K562 (cell line): ENCODE measurements at regions not wholly inside any gene's neighbourhood (a gene's known extent, or its start where the extent isn't known, plus 50 kb on each side); places are given as distances from the start of the nearest gene placed in this dataset.

ENCODE experiments used
- ATAC-seq: fragments of 200-7000 bp; cut with Tn5 transposase; 3 replicates; pipeline ENCODE4 v1.9.1; 2020; ENCODE audit warnings: moderate library complexity
- BruUV-seq: library from RNA; stranded (reverse); fragments of 400-500 nt; replicated peaks from 2 replicates; lab custom pipeline; 2021; lab: Mats Ljungman, UMichigan
- CTCF ChIA-PET: fragments of 300-600 bp; formaldehyde crosslinking; extraction: SDS; loops from one replicate; lab custom pipeline; 2021; ENCODE audit warnings: low intra/inter-chr PET ratio; lab: Yijun Ruan, JAX
- POLR2A ChIA-PET: fragments of 300-600, 350-650 bp; sonication (Branson Sonifier 250); formaldehyde crosslinking; extraction: SDS; loops from one replicate; lab custom pipeline; 2021; ENCODE audit warnings: antibody characterized with exemption, inconsistent platforms; lab: Yijun Ruan, JAX
- DNase-seq, 4 experiments: peaks; one replicate each; pipeline versions ENCODE4 v3.0.0 to v3.0.0-alpha.2; 2011 to 2018; ENCODE audit warnings: low spot score in 3 of 4, mixed read lengths in 3 of 4; ENCODE audit errors: extremely low read depth in 1 of 4
- FAIRE-seq: peaks from 2 replicates; lab custom pipeline; 2011; peaks lifted over from hg19 to GRCh38; lab: Jason Lieb, UNC
- H2AFZ ChIP-seq: 2 replicates; pipeline ENCODE4 v1.6.0; 2011; ENCODE audit warnings: low read depth, low read length, control low read depth, inconsistent platforms
- H3K27ac ChIP-seq: fragments of 200-600 bp; 3 replicates; pipeline ENCODE4 v1.8.0; 2011; ENCODE audit warnings: low read depth, mild to moderate bottlenecking, control low read depth, inconsistent platforms, low read length, moderate library complexity, mixed read lengths; ENCODE audit errors: extremely low read depth
- H3K27me3 ChIP-seq, 2 experiments: fragments of 300-600 bp in 1 of 2; 2 replicates in 1 of 2; 3 replicates in 1 of 2; pipeline versions ENCODE4 v1.6.0 to v1.8.0; 2011; ENCODE audit warnings: inconsistent platforms in 2 of 2, low read length in 2 of 2, mild to moderate bottlenecking in 1 of 2, mixed read lengths in 1 of 2, moderate library complexity in 1 of 2; ENCODE audit not compliant: control insufficient read depth in 2 of 2, insufficient read depth in 2 of 2
- H3K36me3 ChIP-seq: fragments of 300-600 bp; 3 replicates; pipeline ENCODE4 v1.8.0; 2011; ENCODE audit warnings: mild to moderate bottlenecking, low read length, inconsistent platforms; ENCODE audit not compliant: control insufficient read depth, insufficient read depth
- H3K4me1 ChIP-seq, 2 experiments: fragments of 200-600 bp in 1 of 2; replicated peaks in 1 of 2; 2 replicates in 1 of 2; 3 replicates in 1 of 2; pipeline versions ENCODE4 v1.5.1 to v1.8.0; 2011; ENCODE audit warnings: inconsistent platforms in 2 of 2, low read length in 2 of 2, mild to moderate bottlenecking in 1 of 2, mixed read lengths in 1 of 2, moderate library complexity in 1 of 2; ENCODE audit not compliant: control insufficient read depth in 2 of 2, insufficient read depth in 2 of 2
- H3K4me2 ChIP-seq: 2 replicates; pipeline ENCODE4 v1.6.1; 2011; ENCODE audit warnings: low read length, control low read depth, inconsistent platforms, mixed read lengths; ENCODE audit not compliant: insufficient read depth
- H3K4me3 ChIP-seq: fragments of 200-600 bp; sonication (generic), shearing (Covaris generic); 2 replicates; pipeline ENCODE4 v1.5.1; 2016; ENCODE audit warnings: control low read depth, inconsistent platforms
- H3K79me2 ChIP-seq: fragments of 200-600 bp; 3 replicates; pipeline ENCODE4 v1.8.0; 2011; ENCODE audit warnings: low read length, inconsistent platforms; ENCODE audit not compliant: control insufficient read depth, insufficient read depth
- H3K9ac ChIP-seq, 2 experiments: 2 replicates each; pipeline versions ENCODE4 v1.6.0 to v1.6.1; 2011; ENCODE audit warnings: low read depth in 2 of 2, low read length in 2 of 2, control low read depth in 1 of 2, inconsistent platforms in 1 of 2, mild to moderate bottlenecking in 1 of 2, mixed read lengths in 1 of 2; ENCODE audit not compliant: insufficient read depth in 1 of 2
- H3K9me1 ChIP-seq: one replicate; pipeline ENCODE4 v1.6.0; 2011; ENCODE audit warnings: inconsistent platforms, mild to moderate bottlenecking, low read length, moderate library complexity; ENCODE audit not compliant: control insufficient read depth, insufficient read depth
- H3K9me3 ChIP-seq: replicated peaks from 2 replicates; pipeline ENCODE4 v1.5.1; 2011; ENCODE audit warnings: low read depth, low read length, inconsistent platforms; ENCODE audit not compliant: control insufficient read depth, insufficient read depth
- H4K20me1 ChIP-seq: replicated peaks from 2 replicates; pipeline ENCODE4 v1.6.1; 2011; ENCODE audit warnings: low read length, inconsistent platforms, mixed read lengths; ENCODE audit not compliant: control insufficient read depth, insufficient read depth
- CREM ChIP-seq: IDR thresholded peaks from 2 replicates; pipeline ENCODE4 v1.6.1; 2014; ENCODE audit warnings: antibody characterized with exemption, low read depth
- DNMT1 ChIP-seq: fragments of 450-650 bp; IDR thresholded peaks from 2 replicates; pipeline ENCODE4 v1.6.1; 2016; ENCODE audit warnings: antibody characterized with exemption, mild to moderate bottlenecking
- EWSR1 ChIP-seq: fragments of 450-650 bp; IDR thresholded peaks from 2 replicates; pipeline ENCODE4 v1.6.1; 2018; ENCODE audit warnings: borderline replicate concordance, mild to moderate bottlenecking, low read depth, moderate library complexity; ENCODE audit not compliant: partially characterized antibody
- HCFC1 ChIP-seq: IDR thresholded peaks from 2 replicates; pipeline ENCODE4 v1.6.1; 2012; ENCODE audit warnings: low read depth, low read length, improper control_type of control experiment
- HNRNPLL ChIP-seq: fragments of 200-400 bp; formaldehyde crosslinking; IDR thresholded peaks from 2 replicates; pipeline ENCODE4 v1.6.1; 2017; ENCODE audit warnings: low read length, low read depth, mild to moderate bottlenecking; ENCODE audit not compliant: poor library complexity, severe bottlenecking
- HNRNPUL1 ChIP-seq: fragments of 200-400 bp; formaldehyde crosslinking; IDR thresholded peaks from 2 replicates; pipeline ENCODE4 v1.6.1; 2017; ENCODE audit warnings: low read length
- HSF4 ChIP-seq: fragments of 250-450 bp; sonication (Bioruptor Pico); IDR thresholded peaks from 2 replicates; pipeline ENCODE4 v2.1.2; 2022; ENCODE audit warnings: mild to moderate bottlenecking, moderate library complexity, borderline replicate concordance
- KAT7 ChIP-seq: sonication (generic); formaldehyde crosslinking; IDR thresholded peaks from 2 replicates; pipeline ENCODE4 v1.8.0; 2022; ENCODE audit warnings: missing genetic modification reagents, mild to moderate bottlenecking, borderline replicate concordance
- KLF6 ChIP-seq: fragments of 250-450 bp; sonication (Bioruptor Pico); IDR thresholded peaks from 2 replicates; pipeline ENCODE4 v1.4.0; 2020; ENCODE audit warnings: mild to moderate bottlenecking, moderate library complexity, borderline replicate concordance
- LEF1 ChIP-seq: fragments of 450-650 bp; IDR thresholded peaks from 2 replicates; pipeline ENCODE4 v1.6.1; 2016; ENCODE audit warnings: mild to moderate bottlenecking
- MTA2 ChIP-seq: fragments of 450-650 bp; IDR thresholded peaks from 2 replicates; pipeline ENCODE4 v1.6.1; 2016; ENCODE audit warnings: low read depth
- SAFB ChIP-seq: fragments of 200-400 bp; formaldehyde crosslinking; IDR thresholded peaks from 2 replicates; pipeline ENCODE4 v1.6.1; 2017; ENCODE audit warnings: low read depth, low read length, borderline replicate concordance
- TAF1 ChIP-seq: IDR thresholded peaks from 2 replicates; pipeline ENCODE4 v1.6.1; 2011; ENCODE audit warnings: mild to moderate bottlenecking, low read length, moderate library complexity; ENCODE audit not compliant: insufficient read depth, control insufficient read depth, severe bottlenecking; ENCODE audit errors: extremely low read depth
- TCF3 ChIP-seq: sonication (generic); formaldehyde crosslinking; IDR thresholded peaks from 2 replicates; pipeline ENCODE4 v1.4.0; 2020; ENCODE audit warnings: mild to moderate bottlenecking, missing genetic modification reagents
- TEAD4 ChIP-seq, 2 experiments: sonication (generic) in 1 of 2; formaldehyde crosslinking in 1 of 2; IDR thresholded peaks; 2 replicates each; pipeline versions ENCODE4 v1.6.1 to v1.8.0; 2012 to 2022; ENCODE audit warnings: borderline replicate concordance in 1 of 2, inconsistent platforms in 1 of 2, low read length in 1 of 2, mild to moderate bottlenecking in 1 of 2, missing genetic modification reagents in 1 of 2
- ZKSCAN3 ChIP-seq: fragments of 250-450 bp; sonication (Bioruptor Pico); IDR thresholded peaks from 2 replicates; pipeline ENCODE4 v1.4.0; 2020
- ZNF589 ChIP-seq: fragments of 200-800 bp; sonication (Bioruptor generic); IDR thresholded peaks from 2 replicates; pipeline ENCODE4 v1.6.1; 2016; ENCODE audit warnings: low read depth, missing genetic modification characterization, missing compliant biosample characterization
- WGBS: fragments of 100-300 bp; shearing (Covaris generic); methylation state at CpG from one replicate; pipeline ENCODE4 v1.1.6; 2016; ENCODE audit warnings: low coverage, mixed read lengths; ENCODE audit not compliant: insufficient coverage; ENCODE audit errors: missing lambda C conversion rate; 5-methylcytosine and 5-hydroxymethylcytosine counted together
- in situ Hi-C: fragments of 300-500 bp; cut with MboI; formaldehyde crosslinking; loops from 4 replicates; pipeline ENCODE4 v1.15.0; 2018; ENCODE audit warnings: inconsistent platforms, mixed read lengths
- intact Hi-C: fragments of 100-400 bp; cut with micrococcal nuclease; formaldehyde crosslinking; loops from 2 replicates; pipeline ENCODE4 v1.14.2; 2022
- TF ChIP-seq, protein P1 (sequence below): IDR thresholded peaks from 3 replicates; pipeline ENCODE4 v1.6.1; 2011; ENCODE audit warnings: borderline replicate concordance, mild to moderate bottlenecking; ENCODE audit not compliant: insufficient read length, insufficient read depth

DNA sequence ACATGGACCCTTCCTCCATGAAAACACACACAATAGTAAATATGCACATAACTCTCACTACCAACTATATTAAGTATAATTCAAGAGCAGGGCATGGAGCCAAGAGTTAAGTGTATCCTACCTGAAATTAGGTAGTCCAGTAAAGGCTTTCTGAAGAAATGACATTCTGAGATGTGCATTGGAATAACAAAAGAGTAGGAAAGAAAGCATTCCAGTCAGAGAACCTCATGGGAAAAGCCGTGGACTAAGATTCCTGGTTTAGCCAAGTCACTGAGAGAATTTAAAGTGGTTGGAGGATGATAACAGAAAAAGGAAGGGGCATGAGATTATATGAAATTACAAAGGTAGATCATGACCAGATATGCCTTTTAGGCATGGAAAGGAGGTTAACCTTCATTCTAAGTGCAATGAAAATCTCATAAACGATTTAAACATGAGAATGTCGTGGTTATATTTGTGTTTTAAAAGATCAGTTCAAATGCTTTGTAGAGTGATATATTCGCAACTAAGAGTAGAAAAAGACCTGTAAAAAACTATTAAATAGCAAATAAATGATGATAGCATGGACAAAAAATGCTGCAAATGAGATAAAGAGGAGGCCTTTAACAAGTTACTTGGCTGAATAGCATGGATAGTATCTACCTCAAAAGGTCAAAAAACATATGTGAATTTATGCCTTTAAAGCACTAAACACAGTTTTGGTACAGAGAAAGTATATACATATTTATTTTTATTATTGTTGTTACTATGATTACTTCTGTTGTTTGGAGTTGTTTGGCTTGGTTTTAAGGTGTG lies 767.4 kb upstream of the GHITM start:
- POLR2A ChIA-PET = no interaction called here
- intact Hi-C loops (no loop called here), in situ Hi-C loops (no loop called here)
- ATAC-seq = no peak
- TF ChIP-seq HSF4 = no peak
- TF ChIP-seq TAF1 = no peak
- TF ChIP-seq DNMT1 = no peak
- TF ChIP-seq, protein P1, sequence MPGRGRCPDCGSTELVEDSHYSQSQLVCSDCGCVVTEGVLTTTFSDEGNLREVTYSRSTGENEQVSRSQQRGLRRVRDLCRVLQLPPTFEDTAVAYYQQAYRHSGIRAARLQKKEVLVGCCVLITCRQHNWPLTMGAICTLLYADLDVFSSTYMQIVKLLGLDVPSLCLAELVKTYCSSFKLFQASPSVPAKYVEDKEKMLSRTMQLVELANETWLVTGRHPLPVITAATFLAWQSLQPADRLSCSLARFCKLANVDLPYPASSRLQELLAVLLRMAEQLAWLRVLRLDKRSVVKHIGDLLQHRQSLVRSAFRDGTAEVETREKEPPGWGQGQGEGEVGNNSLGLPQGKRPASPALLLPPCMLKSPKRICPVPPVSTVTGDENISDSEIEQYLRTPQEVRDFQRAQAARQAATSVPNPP = no peak
- TF ChIP-seq HNRNPLL = no peak
- no peak for TF ChIP-seq ZKSCAN3 (CRISPR knock-in tag)
- TF ChIP-seq CREM = no peak
- no peak for TF ChIP-seq ZNF589
- TF ChIP-seq KAT7 = no peak
- TF ChIP-seq KLF6 = no peak
- TF ChIP-seq EWSR1 = no peak
- no peak for TF ChIP-seq HNRNPUL1
- no peak for TF ChIP-seq MTA2
- TF ChIP-seq TEAD4 (IDR thresholded peaks at IDR 0.05; ENCODE audit: low read length) = no peak
- TF ChIP-seq TEAD4 (CRISPR knock-in tag; IDR thresholded peaks at IDR 0.05; ENCODE audit: borderline replicate concordance) = no peak
- no peak for TF ChIP-seq HCFC1
- no peak for TF ChIP-seq LEF1
- no peak for TF ChIP-seq SAFB
- TF ChIP-seq TCF3 = no peak
- Histone ChIP-seq H3K4me3 (no peak overlapping the region), H2AFZ (no peak overlapping the region), H4K20me1 (no peaks in the 10 kb centered on the region), H3K9me1 (no peaks in the 10 kb centered on the region), H3K36me3 (no peaks in the 10 kb centered on the region), H3K27ac (no peak overlapping the region), H3K9ac (no peak overlapping the region), H3K79me2 (no peaks in the 10 kb centered on the region), H3K4me2 (no peak overlapping the region), H3K4me1 (no peaks in the 10 kb centered on the region), H3K27me3 (no peaks in the 10 kb centered on the region), H3K9me3 (0 out of 2 replicates have a peak, but pooled peaks cover 7% of the 10 kb centered on the region)
- no peak for DNase-seq
- CTCF ChIA-PET = no interaction called here
- FAIRE-seq = no peak
- BruUV-seq = no TSS peak
- 0% methylated on average over 4 of the region's 4 CpGs for WGBS
